ENCODE measurements at regions not wholly inside any gene's neighbourhood (a gene's known extent, or its start where the extent isn't known, plus 50 kb on each side); places are given as distances from the start of the nearest gene placed in this dataset.

- Histone ChIP-seq H3K36me3 (ENCODE audit: control insufficient read depth, insufficient read depth, low read length) (no peaks in the 10 kb centered on the region), H3K79me1 (ENCODE audit: low read depth in 1 of 2, low read length in 2 of 2) (no peaks in the 10 kb centered on the region), H3K27me3 (ENCODE audit: control insufficient read depth, insufficient read depth, low read length) (no peaks in the 10 kb centered on the region), H4K91ac (ENCODE audit: insufficient read depth, low read depth, low read length) (no peak overlapping the region), H3K23ac (ENCODE audit: low read depth, low read length) (no peak overlapping the region), H3K9me3 (ENCODE audit: control insufficient read depth, insufficient read depth, low read length) (no peaks in the 10 kb centered on the region; the same call in 1 of the 2 replicates), H2BK15ac (ENCODE audit: low read depth, low read length) (no peak overlapping the region), H4K5ac (ENCODE audit: low read depth, low read length) (no peak overlapping the region), H2BK120ac (ENCODE audit: low read depth, low read length) (no peak overlapping the region), H3K4me3 (ENCODE audit: insufficient read depth, low read depth, low read length) (no peak overlapping the region), H3K4me2 (ENCODE audit: low read depth, low read length) (no peak overlapping the region), H3K18ac (ENCODE audit: low read depth, low read length) (no peak overlapping the region), H2BK5ac (ENCODE audit: low read depth, low read length, poor library complexity, severe bottlenecking) (no peak overlapping the region), H4K8ac (ENCODE audit: low read depth in 2 of 2, low read length in 2 of 2) (no peak overlapping the region), H3K14ac (replicated peaks; ENCODE audit: low read depth, low read length) (no peak overlapping the region), H4K20me1 (ENCODE audit: insufficient read depth, low read length) (no peaks in the 10 kb centered on the region), H3K56ac (ENCODE audit: extremely low read depth, insufficient read depth, low read length) (no peak overlapping the region), H3K4me1 (ENCODE audit: control insufficient read depth, insufficient read depth, low read length) (peaks cover 6% of the 10 kb centered on the region; the same call in 1 of the 2 replicates), H3K9ac (ENCODE audit: low read depth, low read length) (no peak overlapping the region), H2AK9ac (replicated peaks; ENCODE audit: low read depth, low read length, poor library complexity) (no peak overlapping the region), H3K27ac (ENCODE audit: insufficient read depth, low read length) (no peak overlapping the region), H2AFZ (replicated peaks; ENCODE audit: low read length, poor library complexity) (no peak overlapping the region), H3K4ac (ENCODE audit: low read depth, low read length) (no peak overlapping the region), H3K9me1 (ENCODE audit: insufficient read depth, low read length) (no peaks in the 10 kb centered on the region), H2BK20ac (ENCODE audit: low read depth, low read length) (no peak overlapping the region), H2AK5ac (ENCODE audit: low read depth, low read length) (no peak overlapping the region)
- POLR2A ChIA-PET (ENCODE audit: unreplicated experiment) = no interaction called here
- dilution Hi-C loops (cut with HindIII; ENCODE audit: low sequenced_read_pairs, unreplicated experiment) (no loop called here), in situ Hi-C loops (cut with MboI; ENCODE audit: low sequenced_read_pairs) (no loop called here), intact Hi-C loops (cut with micrococcal nuclease) (loop anchor here (10.0 kb wide), 1 partner anchor 360 kb away; no protein-coding TSS in a partner anchor)
- ATAC-seq (ENCODE audit: low read depth) = no peak
- WGBS, 2 experiments (ENCODE audit: extremely low coverage in 2 of 2, insufficient read length in 1 of 2) = no CpG with 5 or more reads among the region's 1 CpG
- TF ChIP-seq RAD21 (IDR thresholded peaks at IDR 0.05; ENCODE audit: low read length) = no peak
- no peak for TF ChIP-seq RFX5 (IDR thresholded peaks at IDR 0.05; ENCODE audit: low read depth, low read length)
- no peak for TF ChIP-seq CHD1 (IDR thresholded peaks at IDR 0.05; ENCODE audit: low read depth, low read length)
- TF ChIP-seq FOS (IDR thresholded peaks at IDR 0.05; ENCODE audit: low read depth, low read length) = no peak
- no peak for TF ChIP-seq POLR2A (IDR thresholded peaks at IDR 0.05; ENCODE audit: low read depth, low read length)
- TF ChIP-seq MAZ (IDR thresholded peaks at IDR 0.05; ENCODE audit: borderline replicate concordance, low read depth, low read length) = no peak
- no peak for TF ChIP-seq BHLHE40 (IDR thresholded peaks at IDR 0.05; ENCODE audit: low read depth, low read length)
- TF ChIP-seq, protein P1, sequence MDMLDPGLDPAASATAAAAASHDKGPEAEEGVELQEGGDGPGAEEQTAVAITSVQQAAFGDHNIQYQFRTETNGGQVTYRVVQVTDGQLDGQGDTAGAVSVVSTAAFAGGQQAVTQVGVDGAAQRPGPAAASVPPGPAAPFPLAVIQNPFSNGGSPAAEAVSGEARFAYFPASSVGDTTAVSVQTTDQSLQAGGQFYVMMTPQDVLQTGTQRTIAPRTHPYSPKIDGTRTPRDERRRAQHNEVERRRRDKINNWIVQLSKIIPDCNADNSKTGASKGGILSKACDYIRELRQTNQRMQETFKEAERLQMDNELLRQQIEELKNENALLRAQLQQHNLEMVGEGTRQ (IDR thresholded peaks at IDR 0.05; ENCODE audit: low read depth, low read length) = no peak
- no peak for TF ChIP-seq NFE2L2 (IDR thresholded peaks at IDR 0.05; ENCODE audit: low read depth, low read length)
- no peak for TF ChIP-seq SMC3 (IDR thresholded peaks at IDR 0.05; ENCODE audit: low read depth, low read length)
- no peak for TF ChIP-seq MXI1 (IDR thresholded peaks at IDR 0.05; ENCODE audit: borderline replicate concordance, low read depth, low read length)
- no peak for TF ChIP-seq CEBPB (IDR thresholded peaks at IDR 0.05; ENCODE audit: low read depth, low read length)
- TF ChIP-seq ELK1 (IDR thresholded peaks at IDR 0.05; ENCODE audit: borderline replicate concordance, low read depth, low read length) = no peak
- DNase-seq = no peak
- BruUV-seq (replicated peaks) = no TSS peak
- CTCF ChIA-PET = no interaction called here
These were observed 367.4 kb upstream of the ZFHX3 start for GRCh38 chr16:73415286-73415685.
